ENCODE measurements at regions not wholly inside any gene's neighbourhood (a gene's known extent, or its start where the extent isn't known, plus 50 kb on each side); places are given as distances from the start of the nearest gene placed in this dataset.

- DNase-seq: peak; percentile 9 to 15
- no peaks in the 10 kb centered on the region for H3K4me1 ChIP-seq
- H3K27me3 ChIP-seq: no peaks in the 10 kb centered on the region
- H3K4me3 ChIP-seq: no peak overlapping the region
- intact Hi-C loops (cut with DNase I): no loop called here
- no peak overlapping the region for H3K27ac ChIP-seq
- WGBS, 2 donors: 71 to 74% methylated on average over 3 of the region's 3 CpGs
- no peak for TF ChIP-seq CTCF (IDR thresholded peaks at IDR 0.05)
- peaks cover 0 to 19% (median 0%) of the 10 kb centered on the region in 11 donors for H3K9me3 ChIP-seq
- peak in 3 of 8 donors; percentile 37 to 85 (median 46) for ATAC-seq
- H3K36me3 ChIP-seq: no peaks in the 10 kb centered on the region
Observed at GRCh38 chr11:106399076-106399511, 321.6 kb downstream of the AASDHPPT start.

DNA sequence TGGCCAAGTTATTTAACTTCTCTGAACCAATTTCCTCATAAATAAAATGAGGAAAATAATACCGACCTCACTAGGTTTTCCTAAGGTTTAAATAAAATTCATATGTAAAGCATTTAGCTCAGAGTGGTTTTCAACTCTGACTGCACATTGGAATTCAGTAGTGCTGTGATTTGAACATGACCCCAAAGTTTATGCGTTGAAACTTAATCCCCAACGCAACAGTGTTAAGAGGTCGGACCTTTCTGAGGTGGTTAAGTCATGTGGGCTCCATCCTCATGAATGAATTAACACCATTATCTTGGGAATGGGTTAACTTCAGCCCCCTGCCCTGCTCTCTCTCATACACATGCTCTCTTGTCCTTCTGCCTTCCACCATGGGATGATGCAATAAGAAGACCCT, 322.2 kb downstream of the AASDHPPT start:
- intact Hi-C loops (cut with DNase I): no loop called here
- 87 to 93% methylated on average over 4 of the region's 4 CpGs for WGBS, 2 donors
- Histone ChIP-seq H3K36me3 (no peaks in the 10 kb centered on the region), H3K9me3 (peaks cover 0 to 19% (median 0%) of the 10 kb centered on the region in 11 donors), H3K4me3 (no peak overlapping the region), H3K27me3 (no peaks in the 10 kb centered on the region), H3K4me1 (no peaks in the 10 kb centered on the region), H3K27ac (no peak overlapping the region)
- TF ChIP-seq CTCF (IDR thresholded peaks at IDR 0.05): no peak
- DNase-seq: no peak
- no peak for ATAC-seq

DNA sequence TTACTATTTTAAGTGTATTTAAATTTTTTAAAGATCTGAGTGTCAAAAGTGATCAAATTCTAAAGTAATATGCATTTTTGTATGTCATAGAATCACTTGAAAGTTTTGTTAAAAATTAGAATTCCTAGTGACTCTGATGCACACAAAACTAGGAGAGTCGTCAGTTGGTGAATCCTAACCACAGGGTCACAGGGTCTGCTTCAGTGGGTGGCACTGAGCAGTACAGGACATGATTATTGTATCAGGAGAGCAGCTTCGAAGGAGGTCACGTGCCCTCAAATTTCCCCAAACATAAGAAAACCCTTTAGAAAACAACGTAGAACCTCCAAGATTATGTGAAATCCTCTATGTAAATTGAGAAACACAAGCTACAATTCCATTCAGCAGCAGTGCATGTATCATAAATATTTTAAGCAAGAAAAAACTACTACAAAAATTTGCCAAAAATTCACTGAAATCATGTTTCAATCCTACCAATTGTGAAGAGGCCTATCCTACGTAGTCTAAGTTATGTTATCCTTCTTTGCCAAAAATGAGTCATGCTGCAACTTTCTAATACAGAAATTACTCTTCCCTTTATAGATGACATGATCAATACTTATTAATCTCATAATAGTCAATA, 323.6 kb downstream of the AASDHPPT start:
- H3K9me3 ChIP-seq: peaks cover 0 to 9% (median 0%) of the 10 kb centered on the region in 11 donors
- ATAC-seq: no peak
- no peaks in the 10 kb centered on the region for H3K36me3 ChIP-seq
- DNase-seq: no peak
- 86 to 94% methylated on average over 5 of the region's 5 CpGs for WGBS, 2 donors
- no peaks in the 10 kb centered on the region for H3K27me3 ChIP-seq
- H3K27ac ChIP-seq: no peak overlapping the region
- H3K4me3 ChIP-seq: no peak overlapping the region
- no peak for TF ChIP-seq CTCF (IDR thresholded peaks at IDR 0.05)
- intact Hi-C loops (cut with DNase I): no loop called here
- H3K4me1 ChIP-seq: no peaks in the 10 kb centered on the region

- H3K27me3 ChIP-seq: no peaks in the 10 kb centered on the region
- no peak overlapping the region for H3K27ac ChIP-seq
- H3K9me3 ChIP-seq: no peaks in the 10 kb centered on the region
- H3K36me3 ChIP-seq: no peaks in the 10 kb centered on the region
- DNase-seq (no peak), ATAC-seq (no peak)
- H3K4me3 ChIP-seq: no peak overlapping the region
- intact Hi-C loops (cut with DNase I): no loop called here
- H3K4me1 ChIP-seq: no peaks in the 10 kb centered on the region
- no peak for TF ChIP-seq CTCF (IDR thresholded peaks at IDR 0.05)
- 93 to 94% methylated on average over 9 of the region's 9 CpGs for WGBS, 2 donors
Observed at GRCh38 chr11:106403751-106404150, 326.3 kb downstream of the AASDHPPT start.
